Activated CD8-positive, alpha-beta memory T cell treated with anti-CD3 and anti-CD28 coated beads for 36 hours (primary cell): ENCODE measurements at regions not wholly inside any gene's neighbourhood (a gene's known extent, or its start where the extent isn't known, plus 50 kb on each side); places are given as distances from the start of the nearest gene placed in this dataset.
"Not testable (repeated sequence)": the region's sequence is repeated elsewhere in the genome, so short reads cannot be mapped to it uniquely, and the experiment has no call there.

Experiments used
- CTCF ChIA-PET: fragments of 350-600 bp; sonication (Branson Sonifier 250); formaldehyde crosslinking; loops from one replicate; lab custom pipeline; 2021; ENCODE audit warnings: antibody characterized with exemption; lab: Charles Lee
- POLR2A ChIA-PET: fragments of 350-600 bp; sonication (Branson Sonifier 250); formaldehyde crosslinking; loops from one replicate; lab custom pipeline; 2021; ENCODE audit warnings: antibody characterized with exemption; lab: Charles Lee

GRCh38 chr2:131665716-131666115 is 138.0 kb downstream of the CCDC74A start:
- POLR2A ChIA-PET, CTCF ChIA-PET: not testable (repeated sequence)

GRCh38 chr2:131668794-131669540 is 141.3 kb downstream of the CCDC74A start:
- POLR2A ChIA-PET, CTCF ChIA-PET: not testable (repeated sequence)

- POLR2A ChIA-PET = not testable (repeated sequence)
- CTCF ChIA-PET = interaction anchor here (0.6 to 3.4 kb wide), 9 partner anchors 10 to 517 kb away, joined by 3 to 18 read pairs (median 3); no protein-coding TSS in a partner anchor
Measured at GRCh38 chr2:131671841-131672470, 144.3 kb downstream of the CCDC74A start.

GRCh38 chr2:131672471-131673399 is 145.0 kb downstream of the CCDC74A start:
- CTCF ChIA-PET = interaction anchor here (0.5 to 3.4 kb wide), 13 partner anchors 9 to 518 kb away, joined by 3 to 18 read pairs (median 3); partner anchors contain the start of gene MZT2A
- POLR2A ChIA-PET = interaction anchor here (1.2 kb wide), 1 partner anchor 10 kb away, joined by 6 read pairs; no protein-coding TSS in a partner anchor

GRCh38 chr2:131673400-131674173 is 145.9 kb downstream of the CCDC74A start:
- ChIA-PET POLR2A (interaction anchor here (1.2 kb wide), 1 partner anchor 9 kb away, joined by 6 read pairs; no protein-coding TSS in a partner anchor), CTCF (interaction anchor here (0.7 to 3.4 kb wide), 8 partner anchors 8 to 519 kb away, joined by 3 to 18 read pairs (median 8); partner anchors contain the start of gene MZT2A)

- ChIA-PET CTCF (interaction anchor here (1.2 to 3.4 kb wide), 6 partner anchors 8 to 519 kb away, joined by 3 to 18 read pairs (median 11); partner anchors contain the start of gene MZT2A), POLR2A (no interaction called here)
Measured at GRCh38 chr2:131674174-131674507, 146.5 kb downstream of the CCDC74A start.

- ChIA-PET POLR2A (interaction anchor here (0.6 to 1.4 kb wide), 3 partner anchors 9 to 670 kb away, joined by 4 to 6 read pairs (median 4); no protein-coding TSS in a partner anchor), CTCF (interaction anchor here (1.8 kb wide), 3 partner anchors 9 to 528 kb away, joined by 6 to 13 read pairs (median 8); no protein-coding TSS in a partner anchor)
Measured at GRCh38 chr2:131681611-131682121, 154.0 kb downstream of the CCDC74A start.

- ChIA-PET POLR2A (interaction anchor here (0.6 to 1.4 kb wide), 3 partner anchors 9 to 671 kb away, joined by 4 to 6 read pairs (median 4); no protein-coding TSS in a partner anchor), CTCF (interaction anchor here (1.8 kb wide), 3 partner anchors 10 to 529 kb away, joined by 6 to 13 read pairs (median 8); no protein-coding TSS in a partner anchor)
Measured at GRCh38 chr2:131682122-131682944, 154.6 kb downstream of the CCDC74A start.

GRCh38 chr2:131682945-131683330 is 155.2 kb downstream of the CCDC74A start:
- ChIA-PET POLR2A (interaction anchor here (0.5 to 1.4 kb wide), 3 partner anchors 10 to 589 kb away, joined by 4 to 6 read pairs (median 4); no protein-coding TSS in a partner anchor), CTCF (interaction anchor here (1.8 kb wide), 2 partner anchors 119 to 529 kb away, joined by 6 to 8 read pairs; no protein-coding TSS in a partner anchor)

GRCh38 chr2:131684631-131685316 is 157.1 kb downstream of the CCDC74A start:
- CTCF ChIA-PET = interaction anchor here (0.9 kb wide), 1 partner anchor 11 kb away, joined by 3 read pairs; no protein-coding TSS in a partner anchor
- POLR2A ChIA-PET = not testable (repeated sequence)

- CTCF ChIA-PET, POLR2A ChIA-PET: not testable (repeated sequence)
Measured at GRCh38 chr2:131686164-131686893, 158.6 kb downstream of the CCDC74A start.

GRCh38 chr2:131686894-131687238 is 159.2 kb downstream of the CCDC74A start:
- POLR2A ChIA-PET, CTCF ChIA-PET: not testable (repeated sequence)

- CTCF ChIA-PET, POLR2A ChIA-PET: not testable (repeated sequence)
Measured at GRCh38 chr2:131689066-131689465, 161.4 kb downstream of the CCDC74A start.

- CTCF ChIA-PET = not testable (repeated sequence)
Measured at GRCh38 chr2:131711268-131711667, 183.6 kb downstream of the CCDC74A start.

GRCh38 chr2:131717907-131718306 is 190.2 kb downstream of the CCDC74A start:
- CTCF ChIA-PET, POLR2A ChIA-PET: not testable (repeated sequence)

More at GRCh38 chr2:131711268-131711667, 183.6 kb downstream of the CCDC74A start:
- POLR2A ChIA-PET = not testable (repeated sequence)

GRCh38 chr2:131721163-131721562 is 193.5 kb downstream of the CCDC74A start:
- POLR2A ChIA-PET, CTCF ChIA-PET: not testable (repeated sequence)
